Fibroblast of skin of left quadriceps (primary cell): ENCODE measurements at regions not wholly inside any gene's neighbourhood (a gene's known extent, or its start where the extent isn't known, plus 50 kb on each side); places are given as distances from the start of the nearest gene placed in this dataset.

Source experiments
- DNase-seq, 2 experiments: peaks; one replicate each; pipeline ENCODE4 v3.0.0-alpha.2; 2013; ENCODE audit warnings: low read depth in 2 of 2

DNA sequence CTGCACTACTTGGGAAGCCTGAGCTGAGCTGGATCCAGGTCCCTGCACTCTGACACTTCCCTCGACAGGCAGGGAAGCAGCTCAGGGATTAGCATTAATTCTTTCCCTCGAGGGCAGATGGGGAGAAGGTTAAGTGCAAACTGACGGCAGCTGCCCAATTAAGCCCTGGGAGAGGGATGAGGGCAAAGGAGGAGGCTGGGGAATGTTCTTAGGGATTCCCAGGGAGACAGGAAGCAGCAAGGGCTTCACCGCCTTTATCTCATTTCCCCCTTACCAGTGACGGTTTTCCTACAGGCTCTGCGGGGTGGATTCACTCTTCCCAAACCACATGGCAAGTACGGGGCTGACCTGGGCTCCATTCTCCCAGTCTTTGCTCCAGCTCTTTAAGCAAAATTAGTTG lies 519.0 kb upstream of the PROK2 start:
- no peak for DNase-seq

DNA sequence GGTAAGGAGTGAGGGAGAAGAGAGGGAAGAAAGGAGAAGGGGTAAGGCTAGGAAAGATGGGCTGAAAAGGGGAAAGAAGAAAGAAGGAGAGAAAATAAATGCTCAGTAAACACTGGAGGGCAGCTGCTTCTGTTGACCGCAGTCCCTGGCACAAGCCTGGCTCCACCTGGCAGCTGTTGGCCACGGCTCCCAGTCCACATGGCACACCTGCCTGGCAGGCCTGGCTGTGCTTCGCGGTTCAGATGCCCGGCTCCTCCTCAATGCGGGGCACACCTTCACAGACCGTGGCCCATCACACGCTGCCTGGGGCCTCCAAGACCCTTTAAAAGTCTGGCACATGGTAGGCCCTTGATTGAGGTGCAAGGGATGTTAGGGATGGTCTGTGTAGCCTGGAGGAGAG lies 516.8 kb upstream of the PROK2 start:
- no peak for DNase-seq

DNA sequence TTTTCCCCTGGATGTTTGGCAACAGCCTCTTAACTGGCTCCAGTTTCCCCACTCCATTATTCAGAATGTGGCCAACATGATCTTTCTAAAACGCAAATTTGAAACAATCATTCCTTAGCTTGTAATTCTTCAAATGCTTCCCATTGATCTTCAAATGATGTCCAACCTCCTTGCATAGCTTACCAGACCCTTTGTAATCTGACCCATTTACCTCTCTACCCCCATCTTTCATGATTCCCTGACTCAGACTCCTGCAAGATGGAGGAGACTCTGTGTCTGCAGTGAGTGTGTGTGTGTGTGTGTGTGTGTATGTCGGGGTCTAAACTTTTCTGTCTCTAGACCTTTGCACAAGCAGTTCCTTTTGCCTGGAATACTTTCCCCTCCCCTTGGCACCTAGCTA lies 515.7 kb upstream of the PROK2 start:
- DNase-seq = no peak

DNA sequence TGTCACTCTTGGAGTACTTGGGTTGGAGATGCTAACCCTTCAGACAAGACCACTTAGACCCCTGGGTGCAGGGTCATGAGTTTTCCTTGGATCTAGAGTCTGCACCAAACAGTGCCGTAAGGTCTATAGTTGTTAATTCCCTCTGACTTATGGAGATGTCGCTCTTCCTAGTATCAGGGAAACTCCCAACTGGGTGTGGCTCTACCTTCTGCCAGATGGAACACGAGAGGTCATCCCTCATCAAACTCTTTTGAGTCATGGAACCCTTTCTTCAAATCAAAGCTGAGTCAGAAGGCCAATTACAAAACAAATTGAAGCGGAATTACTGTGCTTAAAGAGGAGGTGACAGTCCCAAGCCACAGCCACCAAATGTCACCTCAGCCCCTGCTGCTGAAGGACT lies 514.9 kb upstream of the PROK2 start:
- no peak for DNase-seq

DNA sequence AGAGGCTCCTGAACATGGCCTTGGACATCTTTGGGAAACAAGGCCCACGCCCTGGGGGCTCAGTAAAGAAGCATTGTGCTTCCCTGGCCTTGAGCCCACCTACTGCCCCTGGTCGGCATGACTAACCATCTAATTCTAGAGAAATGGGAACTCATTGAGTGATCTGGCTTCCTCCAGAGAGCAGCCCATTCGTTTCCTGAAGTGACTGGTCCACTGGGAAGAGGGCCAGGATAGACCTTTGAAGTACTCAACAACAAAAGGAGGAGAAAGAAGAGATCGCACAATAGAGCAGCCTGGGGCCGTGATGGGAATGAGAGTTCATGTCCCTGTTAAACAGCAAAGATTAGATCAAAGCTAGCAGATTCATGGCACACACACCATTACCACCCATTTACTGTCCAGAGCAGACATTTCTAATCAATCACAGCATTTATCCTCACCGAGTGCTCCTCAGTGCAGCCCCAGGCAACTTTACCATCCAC lies 514.4 kb upstream of the PROK2 start:
- DNase-seq = no peak

DNA sequence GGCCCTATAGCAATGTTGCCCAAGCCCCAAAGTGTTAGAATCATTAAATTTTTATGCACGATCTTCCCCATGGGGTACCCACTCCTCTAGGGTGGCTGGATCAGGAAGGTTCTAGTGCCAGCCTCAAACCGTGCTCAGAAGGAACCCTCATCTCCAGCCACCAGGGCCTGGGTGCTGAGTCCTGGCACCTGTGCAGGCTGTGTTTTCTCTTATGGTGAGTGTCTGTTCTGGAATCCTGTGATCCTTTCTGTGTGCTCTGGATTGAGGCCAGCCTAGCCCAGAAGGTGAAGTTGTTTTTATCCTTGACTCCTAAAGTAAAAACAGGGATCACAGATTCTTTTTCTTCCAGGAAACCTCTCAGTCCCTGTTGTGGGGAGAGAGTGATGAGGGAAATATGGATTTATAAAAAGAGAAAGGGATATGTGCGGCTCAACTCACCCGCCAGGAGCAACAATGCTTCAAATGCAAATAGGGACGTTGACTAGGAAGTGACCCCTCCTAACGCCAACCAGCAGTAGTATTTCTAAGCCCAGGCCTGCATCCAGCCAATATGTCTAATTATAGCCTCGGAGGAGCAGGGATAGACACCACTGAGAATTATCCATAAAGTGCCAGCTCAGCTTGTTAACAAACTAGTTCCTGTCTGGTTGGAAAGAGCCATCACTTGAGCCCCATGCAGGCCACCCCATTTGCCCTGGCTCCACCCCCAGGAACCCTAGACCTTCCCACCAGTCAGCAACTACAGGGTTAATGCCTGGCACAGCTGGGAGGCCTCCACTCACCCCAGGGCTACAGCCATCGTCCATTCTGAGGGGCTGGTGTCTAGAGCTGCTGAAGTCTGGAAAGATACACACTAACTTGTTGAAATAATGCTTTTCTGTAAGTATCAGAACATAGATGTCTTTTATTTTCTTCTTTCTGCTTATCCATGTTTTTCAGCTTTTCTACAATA lies 513.5 kb upstream of the PROK2 start:
- DNase-seq = no peak

DNA sequence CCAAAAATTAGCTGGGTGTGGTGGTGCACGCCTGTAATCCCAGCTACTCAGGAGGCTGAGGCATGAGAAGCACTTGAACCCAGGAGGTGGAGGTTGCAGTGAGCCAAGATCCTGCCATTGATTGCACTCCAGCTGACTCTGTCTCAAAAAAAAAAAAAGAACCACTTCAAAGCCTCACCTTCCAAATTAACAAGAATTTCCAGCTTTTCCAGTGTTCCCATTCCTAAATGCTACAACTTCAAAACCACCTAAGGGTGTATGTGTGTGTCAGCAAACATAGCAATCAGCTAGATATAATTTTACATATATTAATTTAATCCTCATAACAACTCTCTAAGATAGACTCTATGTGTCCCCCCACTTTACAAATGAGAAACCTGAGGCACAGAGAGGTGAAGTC lies 512.5 kb upstream of the PROK2 start:
- DNase-seq = no peak

DNA sequence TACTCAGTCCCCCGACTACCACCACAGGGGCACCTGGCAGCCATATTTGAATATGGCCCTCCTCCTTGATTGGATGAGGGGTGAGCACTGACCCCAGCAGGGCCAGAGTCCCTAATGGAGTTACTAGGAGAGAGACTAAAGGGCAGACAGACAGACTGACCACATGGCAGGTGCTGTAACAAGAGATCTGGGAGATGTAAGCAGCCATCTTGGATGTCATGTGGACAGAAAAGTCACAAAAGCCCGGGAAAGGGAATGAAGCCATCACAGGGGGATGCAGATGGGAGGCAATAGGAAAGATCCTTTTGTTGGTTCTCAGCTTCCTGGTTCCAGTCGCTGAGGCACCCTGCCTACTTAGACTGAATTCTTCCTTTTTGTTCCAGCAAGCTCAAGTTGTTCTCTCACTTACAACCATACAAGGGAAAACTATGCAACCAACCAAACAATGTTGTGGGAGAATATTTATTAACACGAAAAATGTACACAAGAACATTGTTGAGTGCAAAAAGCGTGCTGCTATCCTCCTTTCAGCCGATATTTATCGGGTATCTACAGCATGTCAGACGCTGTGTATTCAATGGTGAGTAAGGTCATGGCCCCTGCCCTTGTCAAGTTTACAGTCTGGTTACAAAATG lies 511.6 kb upstream of the PROK2 start:
- no peak for DNase-seq

DNA sequence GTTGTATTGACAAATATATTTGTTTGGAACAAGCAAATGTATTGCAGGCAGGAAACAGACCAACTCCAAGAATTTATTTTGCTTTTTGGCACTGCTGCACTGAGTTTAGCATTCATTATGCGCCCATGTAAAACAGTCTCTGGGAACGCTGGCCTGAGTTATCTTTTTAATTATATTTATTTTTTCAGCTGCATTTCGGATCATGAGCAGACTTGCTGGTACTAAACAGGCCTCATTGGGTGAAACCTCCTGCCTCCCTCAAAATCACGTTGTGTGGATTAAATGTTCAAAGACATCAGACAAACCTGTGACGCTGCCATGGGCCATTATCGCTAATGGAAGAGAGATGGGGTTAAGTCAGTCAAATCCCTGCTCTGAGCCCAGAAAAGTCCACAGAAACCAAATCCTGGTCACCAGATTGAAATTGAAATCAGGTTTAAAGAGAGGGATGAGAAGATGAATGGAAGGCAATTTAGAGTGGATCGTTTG lies 511.1 kb upstream of the PROK2 start:
- DNase-seq = no peak

DNA sequence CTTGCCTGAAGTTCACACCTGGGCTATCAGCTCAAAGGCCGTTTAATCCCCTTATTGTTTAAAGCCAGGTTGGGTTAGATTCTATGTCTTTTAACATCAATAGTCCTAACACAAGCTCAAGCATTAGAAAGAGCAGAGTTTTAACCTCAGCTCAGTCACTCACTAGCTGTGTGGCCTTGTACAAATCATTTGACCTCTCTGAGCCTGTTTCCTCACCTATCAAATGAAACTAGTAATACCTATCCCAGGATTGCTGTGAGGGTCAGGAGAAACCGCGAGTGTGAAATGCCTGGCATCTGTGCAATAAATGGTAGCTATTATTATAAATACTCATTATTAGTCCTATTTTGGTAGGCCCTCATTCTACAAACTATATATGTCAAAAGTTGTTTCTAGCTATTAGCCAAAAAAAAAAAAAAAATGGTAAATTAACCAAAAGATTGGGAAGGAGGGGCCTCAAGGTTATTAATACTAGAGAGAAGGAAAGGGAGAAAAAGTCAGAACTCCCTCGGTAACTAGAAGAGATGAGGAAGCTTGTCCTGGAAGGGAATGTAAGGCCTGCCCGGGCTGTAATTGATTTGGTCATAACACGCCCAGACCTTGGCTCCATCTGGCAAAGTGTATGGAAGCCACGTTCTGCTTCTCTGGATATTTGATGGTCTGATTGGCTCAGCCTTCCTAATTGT lies 510.5 kb upstream of the PROK2 start:
- DNase-seq = no peak

DNA sequence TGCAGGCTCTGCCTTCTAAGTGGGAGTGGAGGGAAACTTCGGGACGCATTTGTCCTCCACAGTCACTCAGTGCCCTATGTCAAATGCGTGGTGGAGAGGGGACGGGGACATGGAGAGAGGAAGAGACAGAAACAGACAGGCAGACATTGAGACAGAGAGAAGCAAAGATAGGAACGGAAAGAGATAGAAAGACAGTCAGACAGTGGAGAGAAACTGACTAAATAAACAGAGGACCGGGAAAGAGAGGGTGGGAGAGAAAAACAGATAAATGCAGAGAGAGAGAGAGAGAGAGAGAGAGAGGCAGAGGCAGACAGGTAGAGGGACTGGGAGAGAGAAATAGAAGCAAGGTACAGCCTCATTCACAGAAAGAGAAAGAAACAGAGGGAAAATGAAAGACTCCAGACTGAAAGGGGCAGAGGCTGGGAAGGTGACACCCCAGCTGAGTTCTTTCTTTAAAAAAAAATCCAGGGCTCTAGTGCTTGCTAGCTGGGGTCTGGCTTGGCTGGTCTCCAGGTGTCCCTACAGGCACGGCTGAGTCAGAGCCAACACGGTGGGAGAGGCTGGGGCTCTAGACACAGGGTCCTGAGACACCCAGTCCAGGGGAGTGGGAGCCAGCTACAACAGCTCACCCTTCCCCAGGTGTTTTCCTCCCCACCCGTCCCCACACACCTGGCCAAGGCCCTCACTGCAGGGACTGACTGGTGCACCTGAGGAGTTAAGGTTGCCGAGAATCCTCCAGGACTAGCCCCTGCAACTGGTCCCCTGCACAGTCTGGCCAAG lies 506.1 kb upstream of the PROK2 start:
- DNase-seq = no peak

DNA sequence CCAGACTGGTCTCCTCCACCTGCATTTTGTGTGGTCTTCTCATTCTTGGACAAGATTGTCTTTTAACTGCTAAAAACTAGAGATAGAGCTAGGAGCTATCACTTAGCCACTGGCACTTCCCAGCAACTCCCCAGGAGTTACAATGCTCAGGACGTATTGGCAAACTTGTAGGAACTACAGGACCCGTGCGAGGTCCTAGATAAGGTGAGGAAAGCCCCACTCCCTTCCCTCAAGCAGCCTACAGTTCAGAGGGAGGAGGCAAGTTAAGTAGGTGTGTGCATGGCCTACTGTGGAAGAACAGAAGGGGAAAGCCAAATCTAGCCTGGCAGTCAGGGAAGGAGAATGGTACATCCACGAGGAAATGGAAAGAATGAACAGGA lies 504.7 kb upstream of the PROK2 start:
- no peak for DNase-seq

DNA sequence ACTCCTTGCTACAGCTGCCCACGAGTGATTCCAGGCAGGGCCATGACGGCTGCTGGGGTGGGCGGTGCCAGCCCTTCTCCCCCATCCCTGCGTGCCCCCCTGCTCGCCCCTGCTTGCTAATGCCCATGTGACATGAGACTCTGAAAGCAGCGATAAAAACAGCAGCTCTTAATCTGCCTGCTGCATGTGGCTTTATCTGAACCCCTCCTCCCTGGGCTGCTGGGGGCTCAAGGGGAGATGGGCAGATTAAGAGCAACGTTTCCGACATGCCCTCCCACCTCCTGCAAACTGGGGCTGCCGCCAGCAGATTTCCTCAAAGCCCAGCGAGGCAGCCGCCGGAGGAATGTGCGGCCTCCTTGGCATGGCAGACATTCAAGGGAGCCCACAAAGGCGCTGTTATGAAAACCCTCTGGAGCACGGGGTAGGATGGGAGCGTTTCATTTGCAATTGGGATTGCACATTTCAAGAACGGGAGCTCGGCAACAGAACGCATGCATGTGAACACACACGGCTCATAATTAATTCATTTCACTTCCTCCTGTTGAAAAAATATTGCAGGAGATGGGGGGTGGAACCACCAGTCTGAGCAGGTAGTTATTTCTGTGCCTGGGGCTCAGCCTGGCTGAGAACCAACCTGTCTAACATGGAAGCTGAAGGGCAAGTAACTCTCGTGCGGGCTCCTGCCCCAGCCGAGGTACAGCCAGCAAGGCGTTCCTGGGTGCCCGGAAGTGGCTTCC lies 504.2 kb upstream of the PROK2 start:
- DNase-seq = peak; percentile 82 to 83

DNA sequence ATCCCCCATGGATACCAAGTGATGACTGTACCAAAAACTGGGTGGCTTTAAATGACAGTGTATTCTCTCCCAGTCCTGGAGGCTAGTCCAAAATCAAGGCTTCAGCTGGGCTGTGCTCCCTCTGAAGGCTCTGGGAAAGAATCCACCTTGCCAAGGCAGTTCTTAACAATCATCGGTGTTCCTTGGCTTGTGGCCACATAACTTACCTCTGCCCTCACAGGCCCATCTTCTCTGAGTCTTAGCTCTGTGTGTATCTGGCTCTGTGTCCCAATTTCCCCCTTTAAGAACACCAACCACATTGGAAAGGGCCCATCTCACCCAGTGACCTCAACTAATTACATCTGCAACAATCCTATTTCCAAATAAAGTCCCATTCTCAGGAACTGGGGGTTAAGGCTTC lies 503.0 kb upstream of the PROK2 start:
- DNase-seq = no peak

DNA sequence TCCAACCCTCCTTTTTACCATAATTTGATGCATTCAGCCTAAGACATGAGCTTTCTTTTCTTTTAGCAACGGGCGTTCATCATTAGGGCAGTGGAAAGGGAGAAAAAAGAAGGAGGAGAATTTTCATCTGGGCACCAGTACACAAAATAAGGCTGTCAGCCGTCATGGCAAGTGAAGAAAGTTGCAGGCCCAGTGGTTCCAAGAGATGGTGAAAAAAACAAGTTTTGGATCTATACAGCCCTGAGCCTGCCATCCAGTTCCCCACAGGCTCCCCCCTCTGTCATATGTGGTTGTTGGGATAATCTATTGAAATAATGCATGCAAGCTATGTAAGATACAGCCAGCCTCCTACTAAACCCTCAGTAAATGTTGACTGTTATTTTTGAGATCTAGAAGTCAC lies 500.6 kb upstream of the PROK2 start:
- DNase-seq = no peak

DNA sequence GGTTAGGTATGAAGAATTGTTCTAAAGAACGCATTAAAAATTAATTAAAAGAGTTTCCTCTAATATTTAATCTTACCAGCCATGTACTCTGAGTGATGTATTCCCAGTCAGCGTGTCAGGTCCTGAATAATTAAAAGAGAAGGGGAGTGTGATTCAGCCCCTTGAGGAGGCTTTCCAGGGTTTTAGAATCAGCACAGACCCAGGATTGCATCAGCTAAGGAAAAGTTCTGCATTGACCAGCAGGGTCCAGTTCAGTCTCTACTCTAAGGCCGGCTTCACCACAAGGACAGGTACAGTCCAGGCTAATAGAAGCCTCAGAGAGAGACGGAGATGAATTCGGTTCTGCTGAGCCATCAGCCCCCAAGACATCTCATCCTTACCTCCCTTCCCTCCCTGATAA lies 499.5 kb upstream of the PROK2 start:
- no peak for DNase-seq

DNA sequence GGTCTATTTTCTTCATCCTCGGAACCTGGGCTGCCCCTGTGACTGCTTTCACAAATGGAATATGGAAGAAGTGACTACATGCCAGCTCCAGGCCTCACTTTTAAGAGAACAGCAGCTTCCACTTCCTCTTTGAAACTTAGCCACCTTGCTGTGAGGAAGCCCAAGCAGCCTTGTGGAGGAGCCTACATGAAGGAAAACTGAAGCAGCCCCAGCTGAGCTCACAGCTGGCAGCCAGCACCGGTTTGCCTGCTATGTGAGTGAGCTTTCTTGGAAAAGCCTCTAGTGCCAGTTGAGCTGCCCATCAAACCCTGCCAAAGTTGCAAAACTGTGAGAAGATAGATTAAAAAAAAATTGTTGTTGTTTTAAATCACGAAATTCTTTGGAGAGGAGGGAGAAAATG lies 498.0 kb upstream of the PROK2 start:
- no peak for DNase-seq

DNA sequence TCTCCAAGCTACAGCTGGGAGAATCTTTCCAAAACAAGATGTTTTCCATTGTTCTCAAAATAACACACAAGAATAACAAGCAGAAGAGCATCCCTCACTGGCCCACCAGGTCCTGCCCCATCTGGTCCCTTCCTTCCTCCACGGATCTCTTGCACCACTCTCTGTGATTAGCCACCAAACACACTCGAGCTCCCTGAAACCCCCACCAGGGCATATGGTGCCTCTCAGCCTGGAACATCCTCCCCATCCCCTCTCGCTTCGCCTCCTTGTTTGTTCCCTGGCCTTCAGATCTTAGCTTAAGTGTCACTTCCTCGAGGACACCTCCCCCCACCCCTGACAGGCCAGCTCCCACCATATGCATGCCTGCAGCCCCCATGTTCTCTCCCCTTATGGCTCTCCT lies 496.6 kb upstream of the PROK2 start:
- DNase-seq = no peak

DNA sequence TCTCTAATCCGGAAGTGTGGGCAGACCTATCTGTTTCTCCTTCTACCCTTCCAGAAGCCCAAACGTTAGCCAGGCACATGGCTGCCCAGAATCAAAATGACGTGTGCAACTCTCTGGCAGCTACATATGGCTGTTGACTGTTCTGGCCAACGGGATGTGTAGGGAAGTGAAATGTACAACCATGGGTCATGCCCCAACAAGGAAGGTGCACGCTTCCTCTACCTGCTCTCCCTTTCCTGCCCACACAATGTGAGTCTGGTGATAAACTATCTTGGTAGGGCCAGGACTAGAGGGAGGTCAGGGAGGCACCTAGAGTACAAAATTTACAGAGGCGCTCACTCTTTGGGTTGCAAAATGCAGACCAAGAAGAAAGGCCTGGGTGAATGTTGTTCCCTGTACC lies 495.9 kb upstream of the PROK2 start:
- no peak for DNase-seq

DNA sequence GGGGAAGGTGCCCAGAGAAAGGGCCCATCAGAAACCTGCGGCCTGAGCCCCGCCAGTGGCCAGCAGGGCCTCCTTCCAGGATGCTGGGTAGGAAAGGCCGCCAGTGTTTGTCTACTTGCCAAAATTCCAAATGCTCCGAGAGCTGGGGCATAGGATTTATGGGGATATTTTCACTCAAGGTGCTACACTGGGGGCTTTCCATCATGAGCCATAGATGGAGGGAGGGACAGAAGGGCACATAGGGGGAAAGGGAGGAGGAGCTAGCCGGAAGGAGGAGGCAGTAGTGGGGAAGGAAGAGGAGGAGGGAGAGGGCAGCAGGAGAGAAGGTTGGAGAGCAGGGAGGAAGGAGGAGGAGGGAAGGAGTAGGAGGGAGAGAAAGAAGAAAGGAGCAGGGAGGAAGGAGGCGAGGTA lies 494.7 kb upstream of the PROK2 start:
- DNase-seq = no peak

DNA sequence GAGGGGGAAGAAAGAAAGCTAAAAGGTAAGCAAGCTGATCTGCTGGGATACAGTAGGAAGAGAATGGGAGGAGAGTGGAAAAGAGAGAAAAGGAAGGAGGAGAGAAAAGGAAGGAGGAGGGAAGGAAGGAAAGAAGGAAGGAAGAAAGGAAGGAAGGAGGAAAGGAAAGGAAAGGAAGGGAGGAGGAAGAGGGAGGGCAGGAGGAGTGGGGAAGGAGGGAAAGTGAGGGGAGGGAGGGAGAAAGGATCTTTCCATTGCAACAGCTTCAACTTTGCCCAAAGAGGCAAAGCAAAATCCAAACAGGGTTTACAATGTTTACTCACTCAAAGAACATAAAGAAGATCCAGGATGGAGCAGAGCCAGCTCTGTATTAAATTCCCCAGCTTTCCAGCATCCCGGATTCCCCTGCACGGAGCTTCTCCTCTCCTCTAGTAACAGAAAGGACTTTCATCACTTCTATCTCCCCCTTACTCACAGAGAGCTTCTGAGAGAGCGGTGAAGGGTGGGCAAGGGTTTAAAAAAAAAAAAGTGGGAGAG lies 494.2 kb upstream of the PROK2 start:
- no peak for DNase-seq
